Activated CD4-positive, alpha-beta memory T cell treated with anti-CD3 and anti-CD28 coated beads, Interleukin-2, amount 10 ng/mL, durations not matched to agents 7 days and 5 days (primary cell): ENCODE measurements at regions not wholly inside any gene's neighbourhood (a gene's known extent, or its start where the extent isn't known, plus 50 kb on each side); places are given as distances from the start of the nearest gene placed in this dataset.

Experiments used
- CTCF ChIA-PET: fragments of 350-600 bp; sonication (Branson Sonifier 250); formaldehyde crosslinking; loops from one replicate; lab custom pipeline; 2021; ENCODE audit warnings: antibody characterized with exemption, inconsistent platforms; lab: Charles Lee
- POLR2A ChIA-PET: fragments of 350-600 bp; sonication (Branson Sonifier 250); formaldehyde crosslinking; loops from one replicate; lab custom pipeline; 2021; ENCODE audit warnings: antibody characterized with exemption; lab: Charles Lee
- DNase-seq: peaks from one replicate; pipeline ENCODE4 v3.0.0-alpha.2; 2020
- H3K27ac Mint-ChIP-seq: one replicate; pipeline ENCODE4 v1.8.0; 2021; ENCODE audit warnings: mild to moderate bottlenecking, mixed read lengths
- H3K27me3 Mint-ChIP-seq: one replicate; pipeline ENCODE4 v1.8.0; 2021; ENCODE audit warnings: mixed read lengths
- H3K36me3 Mint-ChIP-seq: one replicate; pipeline ENCODE4 v1.8.0; 2021; ENCODE audit warnings: low read depth, mixed read lengths
- H3K4me1 Mint-ChIP-seq: one replicate; pipeline ENCODE4 v1.8.0; 2021; ENCODE audit warnings: mixed read lengths
- H3K4me3 Mint-ChIP-seq: one replicate; pipeline ENCODE4 v1.8.0; 2021; ENCODE audit warnings: mild to moderate bottlenecking, mixed read lengths
- H3K9me3 Mint-ChIP-seq: one replicate; pipeline ENCODE4 v1.8.0; 2021; ENCODE audit warnings: mixed read lengths

GRCh38 chr6:8195714-8196102 lies 93.4 kb upstream of the EEF1E1 start:
- Mint-ChIP-seq H3K4me1 (no peaks in the 10 kb centered on the region), H3K9me3 (no peaks in the 10 kb centered on the region), H3K36me3 (no peaks in the 10 kb centered on the region), H3K27ac (no peak overlapping the region), H3K27me3 (peaks cover 4% of the 10 kb centered on the region), H3K4me3 (no peak overlapping the region)
- ChIA-PET POLR2A (no interaction called here), CTCF (no interaction called here)
- no peak for DNase-seq

- ChIA-PET CTCF (no interaction called here), POLR2A (no interaction called here)
- H3K9me3 Mint-ChIP-seq, result no peaks in the 10 kb centered on the region
- H3K36me3 Mint-ChIP-seq, result no peaks in the 10 kb centered on the region
- H3K27ac Mint-ChIP-seq, result no peak overlapping the region
- H3K4me1 Mint-ChIP-seq, result no peaks in the 10 kb centered on the region
- no peak for DNase-seq
- H3K4me3 Mint-ChIP-seq, result no peak overlapping the region
- peaks cover 4% of the 10 kb centered on the region for H3K27me3 Mint-ChIP-seq
These were observed 92.8 kb upstream of the EEF1E1 start for GRCh38 chr6:8195040-8195713.

GRCh38 chr6:8194490-8194889 lies 92.1 kb upstream of the EEF1E1 start:
- CTCF ChIA-PET, result interaction anchor here (0.9 to 1.6 kb wide), 2 partner anchors 8 to 25 kb away, joined by 3 read pairs; no protein-coding TSS in a partner anchor
- no peaks in the 10 kb centered on the region for H3K36me3 Mint-ChIP-seq
- POLR2A ChIA-PET, result no interaction called here

GRCh38 chr6:8193541-8193940 lies 91.2 kb upstream of the EEF1E1 start:
- Mint-ChIP-seq H3K4me3 (no peak overlapping the region), H3K4me1 (no peaks in the 10 kb centered on the region), H3K9me3 (no peaks in the 10 kb centered on the region), H3K27ac (no peak overlapping the region), H3K27me3 (peaks cover 4% of the 10 kb centered on the region), H3K36me3 (no peaks in the 10 kb centered on the region)
- no peak for DNase-seq
- POLR2A ChIA-PET, result no interaction called here
- CTCF ChIA-PET, result interaction anchor here (1.6 kb wide), 1 partner anchor 9 kb away, joined by 3 read pairs; no protein-coding TSS in a partner anchor

More at GRCh38 chr6:8194490-8194889, 92.1 kb upstream of the EEF1E1 start:
- no peak overlapping the region for H3K4me3 Mint-ChIP-seq
- peaks cover 4% of the 10 kb centered on the region for H3K27me3 Mint-ChIP-seq
- no peaks in the 10 kb centered on the region for H3K4me1 Mint-ChIP-seq
- no peak for DNase-seq
- H3K9me3 Mint-ChIP-seq, result no peaks in the 10 kb centered on the region
- H3K27ac Mint-ChIP-seq, result no peak overlapping the region

GRCh38 chr6:8192597-8192996 lies 90.2 kb upstream of the EEF1E1 start:
- H3K4me3 Mint-ChIP-seq, result no peak overlapping the region
- H3K27ac Mint-ChIP-seq, result no peak overlapping the region
- no peaks in the 10 kb centered on the region for H3K36me3 Mint-ChIP-seq
- no peaks in the 10 kb centered on the region for H3K4me1 Mint-ChIP-seq
- ChIA-PET POLR2A (no interaction called here), CTCF (no interaction called here)
- DNase-seq, result no peak
- peaks cover 1% of the 10 kb centered on the region for H3K27me3 Mint-ChIP-seq
- H3K9me3 Mint-ChIP-seq, result no peaks in the 10 kb centered on the region

GRCh38 chr6:8192067-8192466 lies 89.7 kb upstream of the EEF1E1 start:
- no peak overlapping the region for H3K27ac Mint-ChIP-seq
- H3K4me3 Mint-ChIP-seq, result no peak overlapping the region
- H3K4me1 Mint-ChIP-seq, result no peaks in the 10 kb centered on the region
- ChIA-PET POLR2A (no interaction called here), CTCF (no interaction called here)
- no peak for DNase-seq
- peaks cover 1% of the 10 kb centered on the region for H3K27me3 Mint-ChIP-seq
- H3K36me3 Mint-ChIP-seq, result no peaks in the 10 kb centered on the region
- no peaks in the 10 kb centered on the region for H3K9me3 Mint-ChIP-seq

GRCh38 chr6:8191629-8192028 lies 89.3 kb upstream of the EEF1E1 start:
- no peaks in the 10 kb centered on the region for H3K9me3 Mint-ChIP-seq
- H3K27ac Mint-ChIP-seq, result no peak overlapping the region
- no peaks in the 10 kb centered on the region for H3K36me3 Mint-ChIP-seq
- no peak overlapping the region for H3K4me3 Mint-ChIP-seq
- H3K27me3 Mint-ChIP-seq, result peaks cover 1% of the 10 kb centered on the region
- DNase-seq, result no peak
- CTCF ChIA-PET, result no interaction called here
- POLR2A ChIA-PET, result no interaction called here
- no peaks in the 10 kb centered on the region for H3K4me1 Mint-ChIP-seq

- DNase-seq, result no peak
- POLR2A ChIA-PET, result no interaction called here
- H3K4me1 Mint-ChIP-seq, result no peaks in the 10 kb centered on the region
These were observed 84.9 kb upstream of the EEF1E1 start for GRCh38 chr6:8187209-8187608.

GRCh38 chr6:8182902-8183665 lies 80.7 kb upstream of the EEF1E1 start:
- Mint-ChIP-seq H3K9me3 (no peaks in the 10 kb centered on the region), H3K36me3 (no peaks in the 10 kb centered on the region), H3K4me3 (no peak overlapping the region), H3K4me1 (no peaks in the 10 kb centered on the region), H3K27ac (no peak overlapping the region), H3K27me3 (peaks cover 2% of the 10 kb centered on the region)
- CTCF ChIA-PET, result no interaction called here
- no peak for DNase-seq
- POLR2A ChIA-PET, result no interaction called here

More at GRCh38 chr6:8187209-8187608, 84.9 kb upstream of the EEF1E1 start:
- CTCF ChIA-PET, result no interaction called here
- Mint-ChIP-seq H3K9me3 (no peaks in the 10 kb centered on the region), H3K4me3 (no peak overlapping the region), H3K27me3 (peaks cover 2% of the 10 kb centered on the region), H3K36me3 (no peaks in the 10 kb centered on the region), H3K27ac (no peak overlapping the region)

GRCh38 chr6:8181951-8182845 lies 79.8 kb upstream of the EEF1E1 start:
- no peak for DNase-seq
- no peaks in the 10 kb centered on the region for H3K9me3 Mint-ChIP-seq
- ChIA-PET CTCF (no interaction called here), POLR2A (no interaction called here)
- no peak overlapping the region for H3K4me3 Mint-ChIP-seq
- H3K27me3 Mint-ChIP-seq, result peaks cover 2% of the 10 kb centered on the region
- H3K36me3 Mint-ChIP-seq, result no peaks in the 10 kb centered on the region
- no peak overlapping the region for H3K27ac Mint-ChIP-seq
- no peaks in the 10 kb centered on the region for H3K4me1 Mint-ChIP-seq

- Mint-ChIP-seq H3K27ac (no peak overlapping the region), H3K36me3 (no peaks in the 10 kb centered on the region), H3K9me3 (no peaks in the 10 kb centered on the region), H3K27me3 (peaks cover 2% of the 10 kb centered on the region), H3K4me1 (no peaks in the 10 kb centered on the region), H3K4me3 (no peak overlapping the region)
- DNase-seq, result no peak
- CTCF ChIA-PET, result no interaction called here
- POLR2A ChIA-PET, result no interaction called here
These were observed 79.0 kb upstream of the EEF1E1 start for GRCh38 chr6:8181160-8181881.

GRCh38 chr6:8180327-8181159 lies 78.2 kb upstream of the EEF1E1 start:
- no peak overlapping the region for H3K27ac Mint-ChIP-seq
- H3K4me1 Mint-ChIP-seq, result no peaks in the 10 kb centered on the region
- ChIA-PET CTCF (no interaction called here), POLR2A (no interaction called here)
- H3K4me3 Mint-ChIP-seq, result no peak overlapping the region
- DNase-seq, result no peak
- no peaks in the 10 kb centered on the region for H3K9me3 Mint-ChIP-seq
- peaks cover 2% of the 10 kb centered on the region for H3K27me3 Mint-ChIP-seq
- H3K36me3 Mint-ChIP-seq, result no peaks in the 10 kb centered on the region
